Stomach smooth muscle (tissue), 2 donors: ENCODE measurements at regions not wholly inside any gene's neighbourhood (a gene's known extent, or its start where the extent isn't known, plus 50 kb on each side); places are given as distances from the start of the nearest gene placed in this dataset.

Experiments used
- H3K27ac ChIP-seq: one replicate; pipeline ENCODE4 v1.7.0; 2013; ENCODE audit warnings: mild to moderate bottlenecking, low read length, inconsistent platforms
- H3K27me3 ChIP-seq, 2 donors: one replicate each; pipeline ENCODE4 v1.7.0; 2013; ENCODE audit warnings: low read length in 2 of 2; ENCODE audit not compliant: insufficient read depth in 2 of 2, control insufficient read depth in 1 of 2
- H3K36me3 ChIP-seq, 2 donors: one replicate each; pipeline ENCODE4 v1.7.0; 2013; ENCODE audit warnings: low read length in 2 of 2; ENCODE audit not compliant: control insufficient read depth in 2 of 2, insufficient read depth in 2 of 2
- H3K4me1 ChIP-seq: one replicate; pipeline ENCODE4 v1.7.0; 2013; ENCODE audit warnings: low read length; ENCODE audit not compliant: control insufficient read depth, insufficient read depth
- H3K4me3 ChIP-seq, 2 donors: one replicate each; pipeline ENCODE4 v1.7.0; 2013; ENCODE audit warnings: low read length in 2 of 2
- H3K9ac ChIP-seq, 2 donors: one replicate each; pipeline ENCODE4 v1.7.0; 2013; ENCODE audit warnings: low read length in 2 of 2, mild to moderate bottlenecking in 1 of 2
- H3K9me3 ChIP-seq, 2 donors: one replicate each; pipeline ENCODE4 v1.7.0; 2013; ENCODE audit warnings: low read length in 2 of 2; ENCODE audit not compliant: control insufficient read depth in 2 of 2
- donor health status: healthy.
- donor health status: Pancreatic carcinoma.

DNA sequence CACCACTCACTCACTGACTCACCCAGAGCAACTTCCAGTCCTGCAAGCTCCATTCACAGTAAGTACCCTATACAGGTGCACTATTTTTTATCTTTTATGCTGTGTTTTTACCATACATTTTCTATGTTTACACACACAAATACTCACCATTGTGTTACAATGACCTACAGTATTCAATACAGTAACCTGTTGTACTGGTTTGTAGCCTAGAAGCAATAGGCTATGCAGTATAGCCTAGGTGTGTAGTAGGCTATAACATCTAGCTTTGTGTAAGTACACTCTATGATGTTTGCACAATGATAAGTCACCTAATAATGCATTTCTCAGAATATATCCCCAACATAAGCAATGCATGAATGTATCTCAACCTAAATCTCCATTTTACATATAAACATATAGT lies 541.1 kb downstream of the NR2F1-AS1 start:
- Histone ChIP-seq H3K9ac (no peak overlapping the region), H3K36me3 (no peaks in the 10 kb centered on the region), H3K4me3 (no peak overlapping the region), H3K27ac (no peak overlapping the region), H3K4me1 (no peaks in the 10 kb centered on the region), H3K27me3 (no peaks in the 10 kb centered on the region), H3K9me3 (no peaks in the 10 kb centered on the region)

DNA sequence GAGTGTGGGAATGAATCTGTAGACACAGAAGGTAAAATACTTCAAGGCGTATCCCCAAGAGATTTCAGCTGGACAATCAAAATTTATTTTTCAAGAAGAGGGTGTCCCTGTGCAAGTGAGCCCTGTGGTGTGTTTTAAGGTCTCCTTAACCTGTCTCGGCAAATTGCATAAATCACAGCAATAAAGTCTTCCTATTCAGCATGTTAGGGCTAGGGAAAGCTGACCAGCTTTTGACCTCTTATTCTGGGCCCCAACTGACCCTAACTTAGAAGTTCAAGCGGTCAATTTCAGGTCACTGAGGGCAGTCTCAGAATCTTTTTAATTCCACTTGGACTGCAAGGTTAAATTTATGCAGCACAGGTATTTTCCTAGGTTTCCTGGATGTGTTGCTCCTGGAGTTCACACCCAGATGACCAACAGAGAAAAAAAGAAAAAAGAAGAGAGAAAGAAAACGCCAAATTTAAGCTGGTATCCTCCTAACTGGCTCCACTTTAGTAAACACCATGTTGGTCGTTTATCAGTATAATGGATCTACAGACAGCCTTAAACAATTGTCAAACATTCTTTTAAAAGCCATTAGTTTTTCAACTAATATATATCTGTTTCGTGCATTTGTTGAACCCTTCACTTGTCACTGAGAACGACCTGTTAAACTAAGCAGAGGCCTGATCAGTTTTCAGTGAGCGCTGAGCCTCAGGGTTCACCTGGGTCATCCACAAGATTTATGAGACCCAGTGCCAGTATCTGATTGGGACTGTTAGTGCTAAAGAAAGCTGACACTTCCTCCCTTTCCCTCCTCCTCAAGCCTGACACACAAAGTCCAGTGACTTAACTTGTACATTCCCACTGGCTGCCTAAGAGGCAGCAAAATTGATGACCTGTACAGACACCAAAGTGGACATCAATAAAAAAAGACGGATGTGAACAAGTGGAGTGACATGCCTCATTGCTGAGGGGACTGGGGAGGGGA lies 546.1 kb downstream of the NR2F1-AS1 start:
- Histone ChIP-seq H3K27ac (no peak overlapping the region), H3K4me1 (no peaks in the 10 kb centered on the region), H3K9me3 (no peaks in the 10 kb centered on the region), H3K4me3 (no peak overlapping the region), H3K36me3 (no peaks in the 10 kb centered on the region), H3K9ac (no peak overlapping the region), H3K27me3 (no peaks in the 10 kb centered on the region)

DNA sequence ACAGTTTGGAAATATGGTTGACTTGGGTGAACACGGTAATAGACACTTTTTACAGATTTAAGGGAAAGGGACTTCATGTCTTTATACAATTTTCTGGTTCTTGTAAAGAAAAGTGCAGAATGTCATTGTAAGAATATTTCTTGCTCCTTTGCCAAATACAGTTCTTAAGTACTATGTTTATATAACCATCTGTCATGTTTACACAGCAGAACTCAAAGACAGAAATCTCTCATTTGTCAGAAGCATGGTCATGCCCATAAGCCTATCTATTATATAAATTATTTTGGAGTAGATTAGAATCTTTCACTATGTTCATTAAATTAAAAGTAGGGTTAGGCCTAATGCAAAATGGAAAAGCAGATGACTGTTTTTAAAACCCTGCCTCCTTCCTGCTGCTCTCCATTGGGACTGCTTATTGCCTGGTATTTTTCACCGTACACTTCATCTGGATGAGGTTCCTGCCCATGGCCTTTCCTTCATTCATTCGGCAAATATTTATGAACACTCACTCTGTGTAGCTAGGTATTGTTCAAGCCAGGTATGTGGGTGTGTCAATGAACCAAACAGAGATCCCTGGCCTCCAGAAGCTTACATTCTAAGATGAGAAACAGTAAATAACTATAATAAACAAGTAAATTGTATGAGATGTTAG lies 558.1 kb downstream of the NR2F1-AS1 start:
- Histone ChIP-seq H3K27me3 (no peaks in the 10 kb centered on the region), H3K4me1 (no peaks in the 10 kb centered on the region), H3K36me3 (no peaks in the 10 kb centered on the region), H3K27ac (no peak overlapping the region), H3K4me3 (no peak overlapping the region), H3K9me3 (no peaks in the 10 kb centered on the region), H3K9ac (no peak overlapping the region)

DNA sequence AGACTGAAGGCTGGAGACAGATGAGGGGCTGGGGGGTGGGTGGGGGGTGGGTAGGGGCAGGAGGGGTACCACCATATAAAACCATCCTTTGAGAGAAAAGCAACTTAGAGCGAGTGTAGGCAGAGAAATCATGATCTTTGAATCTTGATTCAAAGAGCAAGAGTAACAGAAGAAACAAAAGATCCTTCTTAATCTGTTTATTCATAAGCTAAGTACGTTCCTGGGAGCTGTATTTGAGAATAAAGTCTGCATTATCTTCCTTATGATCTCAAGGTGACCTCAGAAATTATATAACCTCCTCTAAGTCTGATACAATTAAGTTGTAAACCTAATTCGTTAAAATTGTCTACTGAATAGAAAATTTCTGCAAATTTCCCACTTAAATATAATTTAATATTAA lies 558.8 kb downstream of the NR2F1-AS1 start:
- H3K4me3 ChIP-seq: no peak overlapping the region
- H3K9ac ChIP-seq: no peak overlapping the region
- no peaks in the 10 kb centered on the region for H3K4me1 ChIP-seq
- no peaks in the 10 kb centered on the region for H3K27me3 ChIP-seq
- H3K36me3 ChIP-seq: no peaks in the 10 kb centered on the region
- no peaks in the 10 kb centered on the region for H3K9me3 ChIP-seq
- H3K27ac ChIP-seq: no peak overlapping the region

DNA sequence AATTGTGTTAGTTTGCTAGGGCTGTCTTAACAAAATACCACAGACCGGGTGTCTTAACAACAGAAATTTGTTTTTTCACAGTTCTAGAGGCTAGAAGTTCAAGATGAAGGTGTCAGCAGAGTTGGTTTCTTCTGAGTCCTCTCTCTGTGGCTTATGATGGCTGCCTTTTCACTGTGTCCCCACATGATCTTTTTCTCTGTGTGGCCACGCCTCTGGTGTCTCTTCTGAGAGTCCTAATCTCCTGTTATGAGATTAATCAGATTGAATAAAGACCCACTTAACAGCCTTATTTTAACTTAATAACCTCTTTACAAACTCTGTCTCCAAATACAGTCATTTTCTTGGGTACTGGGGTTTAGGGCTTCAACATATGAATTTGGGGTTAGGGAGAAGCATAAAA lies 561.1 kb downstream of the NR2F1-AS1 start:
- Histone ChIP-seq H3K9ac (no peak overlapping the region), H3K27me3 (no peaks in the 10 kb centered on the region), H3K9me3 (no peaks in the 10 kb centered on the region), H3K4me1 (no peaks in the 10 kb centered on the region), H3K36me3 (no peaks in the 10 kb centered on the region), H3K27ac (no peak overlapping the region), H3K4me3 (no peak overlapping the region)

DNA sequence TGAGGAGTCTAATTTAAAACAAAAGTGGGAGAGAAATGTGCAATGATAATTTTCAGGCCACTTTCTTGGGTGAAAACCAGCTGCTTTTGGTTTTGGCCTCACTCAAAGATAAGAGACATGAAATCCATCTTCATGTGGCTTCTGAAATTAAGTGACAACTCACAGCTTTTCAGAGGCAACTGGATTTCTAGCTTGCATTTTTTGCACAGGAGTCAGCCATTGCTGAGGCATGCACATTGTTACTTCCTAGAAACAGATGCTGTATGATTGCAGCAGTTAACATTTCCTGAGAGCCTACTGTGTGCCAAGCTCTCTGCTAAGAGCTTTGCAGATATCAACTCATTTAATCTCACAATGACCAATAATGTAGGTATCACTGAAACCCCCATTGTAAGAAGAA lies 562.6 kb downstream of the NR2F1-AS1 start:
- Histone ChIP-seq H3K4me3 (no peak overlapping the region), H3K9ac (no peak overlapping the region), H3K27me3 (no peaks in the 10 kb centered on the region), H3K36me3 (no peaks in the 10 kb centered on the region), H3K27ac (no peak overlapping the region), H3K4me1 (no peaks in the 10 kb centered on the region), H3K9me3 (no peaks in the 10 kb centered on the region)

DNA sequence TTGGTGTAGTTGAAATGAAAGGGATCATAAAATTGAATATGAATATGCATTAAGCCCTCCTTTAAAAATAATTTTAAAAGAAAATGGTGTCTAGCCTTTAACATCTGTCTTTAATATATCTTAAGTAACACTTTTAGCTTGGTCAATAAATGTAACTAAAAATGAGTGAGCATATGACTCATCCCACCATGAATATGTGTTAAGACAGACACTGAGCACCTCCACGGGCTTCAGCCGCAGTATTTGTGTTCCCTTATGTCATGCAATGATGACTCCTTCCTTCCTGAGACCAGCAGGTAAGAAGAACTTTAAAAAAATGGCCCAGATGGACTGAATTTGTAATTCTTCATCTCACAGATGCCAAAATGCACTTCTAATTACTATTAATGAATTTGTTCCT lies 563.2 kb downstream of the NR2F1-AS1 start:
- Histone ChIP-seq H3K4me3 (no peak overlapping the region), H3K9ac (no peak overlapping the region), H3K27ac (no peak overlapping the region), H3K4me1 (no peaks in the 10 kb centered on the region), H3K9me3 (no peaks in the 10 kb centered on the region), H3K27me3 (no peaks in the 10 kb centered on the region), H3K36me3 (no peaks in the 10 kb centered on the region)

DNA sequence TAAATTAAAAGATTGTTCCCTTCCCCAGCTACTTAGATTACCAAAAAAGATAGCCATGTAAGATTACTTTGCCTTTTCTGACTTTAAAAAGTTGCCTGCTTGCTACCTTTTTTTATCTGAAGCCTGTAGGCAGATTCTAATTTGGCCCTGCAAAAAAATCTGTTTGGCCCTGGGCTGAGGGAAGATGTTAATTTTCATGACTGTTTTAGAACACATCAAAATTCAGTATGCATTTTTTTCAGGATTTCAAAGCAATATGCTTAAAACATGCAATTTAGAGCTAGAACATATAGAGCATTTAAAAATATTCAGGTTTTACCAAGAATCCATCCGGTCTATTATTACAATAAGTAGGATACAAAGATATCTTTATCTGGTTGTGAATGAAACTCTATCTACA lies 563.6 kb downstream of the NR2F1-AS1 start:
- Histone ChIP-seq H3K27me3 (no peaks in the 10 kb centered on the region), H3K4me3 (no peak overlapping the region), H3K27ac (no peak overlapping the region), H3K4me1 (no peaks in the 10 kb centered on the region), H3K36me3 (no peaks in the 10 kb centered on the region), H3K9ac (no peak overlapping the region), H3K9me3 (no peaks in the 10 kb centered on the region)

DNA sequence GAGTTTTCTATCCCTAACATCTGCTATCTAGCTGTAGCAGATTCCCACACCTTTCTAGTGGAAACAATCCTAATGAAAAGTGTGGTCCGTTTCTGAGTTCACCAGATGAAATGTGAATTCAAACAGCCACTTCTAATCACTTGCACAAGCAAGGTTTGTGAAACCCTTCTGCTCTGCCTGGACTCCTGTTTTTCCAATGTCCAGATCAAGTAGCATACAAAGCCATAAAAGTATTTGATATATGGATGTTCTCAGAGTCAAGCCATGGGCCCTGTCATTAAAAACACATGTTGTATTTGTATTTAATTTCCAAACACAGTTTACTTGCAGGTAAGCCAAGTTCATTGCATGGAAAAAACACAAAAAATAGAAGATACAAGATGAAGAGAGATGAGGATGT lies 570.4 kb downstream of the NR2F1-AS1 start:
- Histone ChIP-seq H3K27ac (no peak overlapping the region), H3K4me3 (no peak overlapping the region), H3K9ac (no peak overlapping the region), H3K27me3 (no peaks in the 10 kb centered on the region), H3K9me3 (no peaks in the 10 kb centered on the region), H3K36me3 (no peaks in the 10 kb centered on the region), H3K4me1 (no peaks in the 10 kb centered on the region)

DNA sequence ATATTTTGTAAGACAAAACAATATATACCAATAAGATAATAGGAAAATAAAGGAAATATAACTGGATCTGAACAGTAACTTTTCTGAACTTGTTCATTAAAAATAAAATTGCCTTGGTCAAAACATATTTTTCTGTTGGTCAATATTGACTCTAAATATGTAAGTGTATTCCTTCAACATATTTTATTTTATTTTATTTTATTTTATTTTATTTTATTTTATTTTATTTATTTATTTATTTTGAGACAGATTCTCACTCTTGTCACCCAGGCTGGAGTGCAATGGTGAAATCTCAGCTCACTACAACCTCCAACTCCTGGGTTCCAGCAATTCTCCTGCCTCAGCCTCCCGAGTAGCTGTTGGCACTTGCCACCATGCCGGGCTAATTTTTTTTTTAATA lies 571.0 kb downstream of the NR2F1-AS1 start:
- no peaks in the 10 kb centered on the region for H3K9me3 ChIP-seq
- H3K36me3 ChIP-seq: no peaks in the 10 kb centered on the region
- H3K27me3 ChIP-seq: no peaks in the 10 kb centered on the region
- no peaks in the 10 kb centered on the region for H3K4me1 ChIP-seq
- no peak overlapping the region for H3K27ac ChIP-seq
- no peak overlapping the region for H3K9ac ChIP-seq
- no peak overlapping the region for H3K4me3 ChIP-seq
